KG1 (cell line): ENCODE measurements at regions not wholly inside any gene's neighbourhood (a gene's known extent, or its start where the extent isn't known, plus 50 kb on each side); places are given as distances from the start of the nearest gene placed in this dataset.

Experiments
- DNase-seq: peaks from one replicate; lab custom pipeline; 2025; lab: John Stamatoyannopoulos, UW

DNA sequence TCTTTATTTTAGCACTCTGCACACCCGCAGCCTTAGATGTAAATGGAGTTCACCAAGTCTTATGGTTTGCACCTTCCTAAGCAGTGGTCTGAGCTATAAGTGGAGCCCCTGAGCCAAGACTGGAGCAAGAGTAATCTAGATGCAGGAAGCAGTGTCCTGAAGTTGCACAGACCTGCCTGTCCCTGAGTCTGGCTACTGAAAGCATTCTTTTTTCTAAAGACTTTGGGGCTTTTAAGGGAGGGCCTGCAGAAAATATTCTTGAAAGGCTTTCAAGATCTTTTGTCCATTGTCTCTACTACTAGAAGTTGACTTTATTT is 389.7 kb downstream of the KDM5D start:
- DNase-seq = no peak

DNA sequence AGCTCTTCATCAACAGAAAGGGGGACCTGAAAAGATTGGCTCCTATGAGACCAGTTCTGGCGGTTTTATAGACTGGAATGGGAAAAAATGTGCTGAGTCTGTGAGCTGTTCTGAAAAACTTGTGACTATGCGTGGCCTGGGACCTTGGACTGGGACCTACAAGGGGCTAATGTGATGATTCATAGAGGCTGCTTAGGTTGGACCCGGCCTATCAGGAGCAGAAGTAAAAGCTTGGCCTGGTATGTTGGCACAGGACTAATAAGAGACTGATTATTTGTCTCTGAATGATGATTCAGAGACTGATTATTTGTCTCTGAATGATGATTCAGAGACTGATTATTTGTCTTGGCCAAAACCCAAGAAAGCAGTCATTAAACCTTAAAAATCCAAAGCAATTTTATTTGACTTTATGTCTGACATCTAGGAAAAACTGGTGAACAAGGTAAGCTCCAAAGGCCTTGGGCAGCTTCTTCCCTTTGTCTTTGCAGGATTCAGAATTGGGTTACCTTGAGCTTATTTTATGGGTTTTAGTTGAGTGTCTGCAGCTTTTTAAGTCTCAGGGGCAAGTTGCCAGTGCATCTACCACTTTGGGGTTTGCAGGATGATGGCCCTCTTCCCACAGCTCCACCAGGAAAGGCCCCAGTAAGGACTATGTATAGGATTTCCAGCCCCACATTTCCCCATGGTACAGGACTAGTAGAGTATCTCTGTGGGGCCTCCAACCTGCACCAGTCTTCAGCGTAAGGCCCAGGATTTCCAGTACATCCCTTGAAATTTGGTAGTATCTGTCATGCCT is 390.3 kb downstream of the KDM5D start:
- no peak for DNase-seq

- DNase-seq = no peak
These were observed 392.9 kb downstream of the KDM5D start for GRCh38 chrY:19351616-19352015.

DNA sequence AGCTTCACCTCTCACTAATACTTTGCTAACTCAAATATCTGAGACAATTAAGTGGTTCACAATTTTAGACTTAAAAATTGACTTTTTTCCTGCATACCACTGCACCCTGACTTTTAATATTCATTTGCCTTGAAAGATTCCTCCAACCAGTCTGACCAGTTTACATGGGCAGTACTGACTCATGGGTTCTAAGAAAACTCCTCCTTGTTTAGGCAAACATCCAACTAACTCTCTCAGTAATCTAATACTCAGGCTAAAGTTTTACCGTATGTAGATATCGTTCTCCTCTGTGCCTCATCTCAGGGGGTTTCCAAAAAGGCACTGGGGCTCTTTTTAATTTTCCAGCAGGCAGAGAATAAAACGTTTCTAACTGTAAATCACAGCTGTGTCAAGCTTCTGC is 422.8 kb downstream of the KDM5D start:
- DNase-seq = no peak

GRCh38 chrY:19319135-19319534 is 425.4 kb downstream of the KDM5D start:
- DNase-seq = no peak

GRCh38 chrY:19317271-19317987 is 427.1 kb downstream of the KDM5D start:
- DNase-seq = no peak

DNA sequence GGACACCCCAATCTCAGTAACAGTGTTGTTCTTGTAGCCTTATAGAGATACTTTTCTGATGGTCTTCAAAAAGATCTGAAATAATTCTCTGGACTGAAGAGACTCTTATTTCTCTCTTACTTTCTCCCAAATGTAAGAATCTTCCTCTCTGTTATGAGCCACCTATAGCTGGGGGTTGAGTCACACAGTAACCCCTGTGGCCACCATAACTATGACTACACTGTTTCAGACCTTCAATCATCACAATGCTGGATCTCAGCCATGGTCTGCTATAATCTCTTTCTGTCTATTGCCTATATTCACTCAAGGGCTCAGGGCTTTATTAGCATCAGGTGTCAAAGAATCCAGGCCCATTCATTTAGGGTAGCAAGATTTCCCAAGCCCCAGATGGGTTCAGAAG is 436.9 kb downstream of the KDM5D start:
- no peak for DNase-seq

- DNase-seq = no peak
These were observed 441.4 kb downstream of the KDM5D start for GRCh38 chrY:19303136-19303535.

DNA sequence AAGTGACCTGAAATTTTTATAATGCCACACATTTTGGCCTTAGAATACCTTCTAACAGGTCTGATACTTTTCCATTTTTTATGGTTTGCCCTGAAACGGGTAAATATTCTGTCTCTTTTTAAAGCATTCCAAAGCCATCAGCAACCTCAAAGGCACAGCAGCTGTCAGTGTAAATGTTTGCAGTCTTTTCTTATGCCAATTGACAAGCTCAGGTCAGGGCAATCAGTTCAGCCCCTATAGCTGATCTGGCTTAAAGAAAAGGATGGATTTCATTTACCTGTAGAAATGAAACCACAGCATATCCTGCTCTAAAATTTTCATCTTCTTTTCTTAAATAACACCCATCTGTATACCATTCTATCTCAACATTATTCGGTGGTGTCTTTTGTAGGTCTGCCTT is 453.6 kb downstream of the KDM5D start:
- DNase-seq = no peak

DNA sequence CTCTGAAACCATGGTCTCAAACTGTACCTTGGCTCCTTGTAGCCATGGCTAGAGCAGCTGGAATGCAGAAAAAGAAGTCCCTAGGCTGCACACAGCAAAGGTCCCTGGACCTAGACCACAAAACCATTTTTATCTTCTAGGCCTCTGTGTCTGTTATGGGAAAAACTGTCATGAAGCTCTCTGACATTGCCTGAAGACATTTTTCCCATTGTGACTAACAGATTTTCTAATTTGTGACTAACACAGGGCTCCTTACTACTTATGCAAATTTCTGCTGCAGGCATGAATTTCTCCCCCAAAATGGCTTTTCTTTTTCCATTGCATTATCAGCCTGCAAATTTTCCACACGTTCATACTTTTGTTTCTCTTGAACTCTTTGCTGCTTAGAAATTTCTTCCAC is 470.4 kb downstream of the KDM5D start:
- no peak for DNase-seq

DNA sequence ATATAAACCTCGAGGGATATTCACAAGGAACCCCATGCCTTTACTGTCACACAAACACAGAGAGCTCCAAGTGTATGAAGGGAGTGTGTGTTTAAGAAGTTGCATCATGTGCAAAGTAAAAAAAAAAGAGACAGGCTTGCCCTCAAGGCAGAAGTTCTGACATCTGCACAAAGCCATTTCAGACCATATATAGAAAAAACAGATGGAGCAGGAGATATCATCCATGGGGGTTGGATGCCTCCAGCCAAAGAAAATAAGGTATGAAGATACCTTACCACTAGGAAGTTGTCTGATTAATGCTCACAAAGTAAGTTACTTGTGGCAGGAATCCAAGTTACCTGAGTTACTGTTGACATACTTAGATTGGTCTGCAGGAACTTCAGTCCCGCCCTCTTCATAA is 476.2 kb downstream of the KDM5D start:
- DNase-seq = no peak

DNA sequence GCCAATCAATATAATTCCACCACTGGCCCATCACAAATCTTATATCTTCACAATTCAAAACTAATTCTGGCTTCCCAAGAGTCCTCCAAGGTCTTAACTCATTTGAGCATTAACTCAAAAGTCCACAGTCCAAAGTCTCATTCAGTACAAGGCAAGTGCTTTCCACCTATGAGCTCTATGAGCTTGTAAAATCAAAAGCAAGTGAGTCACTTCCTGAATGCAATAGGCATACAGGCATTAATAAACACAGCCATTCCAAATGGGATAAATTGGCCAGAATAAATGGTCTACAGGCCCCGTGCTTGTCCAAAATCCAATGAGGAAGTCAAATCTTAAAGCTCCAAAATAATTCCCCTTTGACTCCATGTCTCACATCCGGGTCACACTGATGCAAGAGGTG is 479.1 kb downstream of the KDM5D start:
- DNase-seq = no peak

GRCh38 chrY:19262310-19262709 is 482.2 kb downstream of the KDM5D start:
- no peak for DNase-seq

DNA sequence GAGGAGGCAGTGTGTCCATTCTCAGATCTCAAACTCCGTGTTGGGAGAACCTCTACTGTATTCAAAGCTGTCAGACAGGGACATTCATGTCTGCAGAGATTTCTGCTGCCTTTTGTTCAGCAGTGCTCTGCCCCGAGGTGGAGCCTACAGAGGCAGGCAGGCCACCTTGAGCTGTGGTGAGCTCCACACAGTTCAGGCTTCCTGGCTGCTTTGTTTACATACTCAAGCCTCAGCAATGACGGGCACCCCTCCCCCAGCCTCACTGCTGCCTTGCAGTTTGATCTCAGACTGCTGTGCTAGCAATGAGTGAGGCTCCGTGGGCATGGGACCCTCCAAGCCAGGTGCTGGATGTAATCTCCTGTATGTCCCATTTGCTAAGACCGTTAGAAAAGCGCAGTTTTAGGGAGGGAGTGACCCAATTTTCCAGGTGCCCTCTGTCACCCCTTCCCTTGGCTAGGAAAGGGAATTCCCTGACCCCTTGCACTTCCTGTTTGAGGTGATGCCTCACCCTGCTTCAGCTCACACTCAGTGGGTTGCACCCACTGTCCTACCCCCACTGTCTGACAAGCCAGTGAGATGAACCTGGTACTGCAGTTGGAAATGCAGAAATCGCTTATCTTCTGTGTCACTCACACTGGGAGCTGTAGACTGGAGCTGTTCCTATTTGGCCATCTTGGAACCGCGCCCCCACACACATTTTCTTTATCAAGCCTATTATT is 458.9 kb upstream of the HSFY2 start:
- DNase-seq = no peak

DNA sequence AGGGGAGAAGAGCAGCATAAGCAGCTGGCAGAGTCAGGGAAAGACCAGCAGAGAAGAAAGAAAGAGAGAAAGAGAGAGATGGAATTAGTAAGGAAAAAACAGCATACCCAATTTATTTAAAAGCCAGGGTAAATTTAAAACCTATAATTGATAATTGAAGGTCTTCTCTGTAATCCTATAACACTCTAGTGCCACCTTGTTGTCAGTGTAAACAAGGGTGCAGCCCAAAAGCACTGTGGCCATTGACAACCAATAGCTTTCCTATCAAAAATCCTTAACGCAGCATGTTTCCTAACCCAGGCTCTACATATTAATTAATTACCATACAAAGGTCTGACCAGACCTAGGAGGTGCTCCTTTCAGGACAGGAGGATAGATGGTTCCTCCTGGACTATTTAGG is 447.2 kb upstream of the HSFY2 start:
- no peak for DNase-seq

- DNase-seq = no peak
These were observed 435.4 kb upstream of the HSFY2 start for GRCh38 chrY:19208915-19209314.

- no peak for DNase-seq
These were observed 433.5 kb upstream of the HSFY2 start for GRCh38 chrY:19207048-19207447.

- no peak for DNase-seq
These were observed 407.3 kb upstream of the HSFY2 start for GRCh38 chrY:19180824-19181223.

DNA sequence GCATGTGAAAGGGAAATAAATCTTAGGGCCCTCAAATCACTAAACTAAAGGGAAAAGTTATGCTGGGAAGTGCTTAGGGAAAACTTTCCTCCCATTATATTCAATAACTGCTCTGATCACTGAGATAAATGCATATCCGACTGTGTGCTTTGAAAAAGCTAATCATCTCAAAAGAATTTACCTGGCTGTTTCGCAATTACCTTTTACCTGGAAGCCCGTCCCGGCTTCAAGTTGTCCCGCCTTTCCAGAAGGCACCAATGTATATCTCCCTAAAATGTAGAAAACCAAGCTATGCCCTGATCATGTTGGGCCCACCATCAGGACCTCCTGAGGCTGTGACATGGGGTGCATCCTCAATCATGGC is 394.6 kb upstream of the HSFY2 start:
- DNase-seq = no peak

DNA sequence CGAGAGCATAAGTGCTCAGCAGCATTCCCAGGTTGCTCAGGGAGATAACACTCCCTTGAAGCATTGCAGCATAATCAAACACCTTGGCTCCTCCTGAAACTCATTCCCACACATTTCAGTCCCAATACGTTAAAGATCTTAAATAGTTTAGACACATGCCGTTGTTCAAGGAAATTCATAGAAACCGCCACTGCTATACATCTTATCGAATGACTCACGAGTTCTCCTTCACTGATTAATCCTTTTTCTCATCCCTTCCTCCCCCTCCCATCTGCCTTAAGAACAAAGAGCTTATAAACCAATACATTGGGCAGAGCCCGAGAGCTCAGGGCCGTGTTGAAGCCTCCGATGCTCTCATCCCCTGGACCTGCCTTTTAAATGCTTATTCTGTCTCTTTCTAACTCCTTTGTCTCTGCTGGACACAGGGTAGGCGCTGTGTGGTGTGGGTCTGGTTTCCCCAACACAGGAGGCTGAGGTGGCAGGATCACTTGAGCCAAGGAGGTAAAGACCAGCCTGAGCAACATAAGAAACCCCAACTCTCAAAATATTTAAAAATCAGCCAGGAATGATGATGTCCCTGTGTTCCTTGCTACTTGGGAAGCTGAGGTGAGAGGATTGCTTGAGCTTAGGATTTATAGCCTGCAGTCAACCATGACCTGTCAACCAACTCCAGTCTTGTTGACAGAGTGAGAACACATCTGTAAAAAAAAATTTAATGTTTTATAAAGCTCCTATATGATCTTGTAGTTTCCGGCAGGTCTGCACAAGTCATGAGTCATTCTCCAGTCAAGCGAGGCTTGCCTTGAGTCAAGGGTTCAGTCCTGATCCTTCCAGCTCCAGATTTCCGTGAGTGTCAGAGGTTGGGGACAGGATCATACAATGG is 394.0 kb upstream of the HSFY2 start:
- DNase-seq = no peak

DNA sequence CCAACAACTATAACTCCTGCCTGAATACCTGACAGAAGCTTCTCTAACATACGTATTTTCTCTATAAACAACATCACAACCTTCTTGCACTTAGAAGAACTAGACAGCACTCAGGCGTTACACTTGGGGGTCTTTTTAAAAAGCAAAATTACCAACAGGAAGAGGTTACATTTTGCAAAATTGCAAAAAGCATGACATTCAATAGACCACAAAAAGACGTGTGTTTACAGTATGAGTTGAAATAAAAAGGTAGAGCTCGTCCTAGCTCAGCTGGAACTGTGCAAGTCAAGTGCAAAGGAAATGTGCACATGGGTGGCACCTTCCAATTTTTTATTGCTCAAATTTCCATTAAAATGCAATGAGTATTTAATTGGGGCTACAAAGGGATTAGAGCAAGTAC is 375.2 kb upstream of the HSFY2 start:
- no peak for DNase-seq

- no peak for DNase-seq
These were observed 372.8 kb upstream of the HSFY2 start for GRCh38 chrY:19146296-19146695.
